Erythroblast (primary cell): ENCODE measurements at regions not wholly inside any gene's neighbourhood (a gene's known extent, or its start where the extent isn't known, plus 50 kb on each side); places are given as distances from the start of the nearest gene placed in this dataset.

Experiments
- GATA1 ChIP-seq: IDR thresholded peaks from 2 replicates; pipeline ENCODE4 v1.6.1; 2011; ENCODE audit warnings: low read depth, mild to moderate bottlenecking, control low read depth, low read length, moderate library complexity
- POLR2A ChIP-seq: IDR thresholded peaks from 2 replicates; pipeline ENCODE4 v1.6.1; 2011; ENCODE audit warnings: mild to moderate bottlenecking, low read length

DNA sequence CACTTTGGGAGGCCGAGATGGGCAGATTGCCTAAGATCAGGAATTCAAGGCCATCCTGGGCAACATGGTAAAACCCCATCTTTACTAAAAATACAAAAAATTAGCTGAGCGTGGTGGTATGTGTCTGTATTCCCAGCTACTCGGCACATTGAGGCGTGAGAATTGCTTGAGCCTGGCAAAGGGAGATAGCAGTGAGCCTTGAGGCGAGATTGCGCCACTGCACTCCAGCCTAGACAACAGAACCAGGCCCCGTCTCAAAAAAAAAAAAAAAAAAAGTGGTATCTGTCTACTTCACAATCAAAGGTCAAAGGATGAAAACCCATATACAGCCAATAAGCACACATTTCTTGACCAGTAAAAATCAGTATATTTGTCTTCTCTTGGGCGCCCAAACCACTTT is 728.5 kb upstream of the ADAMTS16 start:
- TF ChIP-seq POLR2A (no peak), GATA1 (no peak)
